Stimulated activated CD8-positive, alpha-beta memory T cell treated with anti-CD3 and anti-CD28 coated beads, Interleukin-4, amount 100 ng/mL, for 1 hour (primary cell): ENCODE measurements at regions not wholly inside any gene's neighbourhood (a gene's known extent, or its start where the extent isn't known, plus 50 kb on each side); places are given as distances from the start of the nearest gene placed in this dataset.
A peak's percentile ranks its signal among the peaks of the same experiment; 100 is the strongest.

Experiments used
- DNase-seq, 2 donors: peaks; one replicate each; pipeline ENCODE4 v3.0.0-alpha.2; 2020; ENCODE audit warnings: low read depth in 2 of 2, low spot score in 1 of 2

DNA sequence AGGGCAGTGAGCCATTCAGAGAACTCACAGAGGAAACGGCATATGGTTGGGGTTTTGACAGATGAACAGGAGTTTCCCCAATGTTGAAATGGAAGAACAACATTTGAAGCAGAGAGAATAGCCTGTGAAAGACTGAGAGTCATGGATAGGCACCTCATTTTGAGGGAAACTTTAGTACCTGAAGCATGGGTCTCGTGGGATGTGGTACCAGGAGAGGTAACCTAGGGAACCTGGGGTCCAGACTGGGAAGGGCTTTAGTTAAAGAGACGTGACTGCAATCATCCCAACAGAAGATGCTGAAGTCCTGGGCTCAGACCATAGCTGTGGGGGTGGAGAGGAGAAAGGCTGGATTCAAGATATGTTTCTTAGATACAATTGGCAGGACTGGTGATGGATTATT is 137.8 kb upstream of the CCL2 start:
- no peak for DNase-seq

GRCh38 chr17:34117811-34118210 is 137.3 kb upstream of the CCL2 start:
- DNase-seq = no peak

DNA sequence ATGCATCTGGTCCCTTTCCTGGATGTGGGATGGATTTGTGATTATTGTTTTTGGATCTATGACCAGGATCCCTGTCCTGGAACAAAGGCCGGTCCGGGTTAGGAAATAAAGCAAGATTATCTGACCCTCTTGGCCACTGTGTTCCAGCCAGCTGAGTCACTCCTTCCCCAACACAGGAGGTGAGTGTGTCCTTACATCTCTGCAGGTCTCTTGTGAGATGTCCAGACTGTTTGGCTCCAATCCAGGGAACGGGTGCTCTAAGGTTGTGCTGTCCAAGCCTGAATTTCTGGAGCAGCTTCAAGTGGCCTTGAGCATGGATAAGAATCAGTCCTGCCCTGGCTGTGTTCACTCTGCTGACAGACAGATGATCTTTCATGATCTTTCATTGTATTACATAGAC is 136.5 kb upstream of the CCL2 start:
- no peak for DNase-seq

GRCh38 chr17:34121311-34121710 is 133.8 kb upstream of the CCL2 start:
- no peak for DNase-seq

DNA sequence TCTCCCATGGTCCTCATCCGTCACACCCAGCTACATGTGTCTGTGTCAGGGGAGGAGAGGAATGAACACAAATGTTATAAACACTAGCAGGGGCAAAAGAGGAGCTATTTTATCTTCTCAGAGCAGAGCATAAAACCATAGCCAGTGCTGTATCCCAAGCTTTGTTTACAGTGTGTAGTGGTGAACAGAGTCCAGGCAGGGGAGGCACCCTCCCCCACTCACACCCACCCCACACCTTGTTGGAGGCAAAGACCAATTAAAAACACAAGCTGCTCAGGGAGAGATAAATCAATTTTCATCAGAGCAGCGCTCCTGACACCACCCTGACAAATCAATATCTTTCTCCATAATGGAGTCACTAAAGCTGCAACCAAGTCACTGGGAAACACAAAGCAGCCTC is 132.6 kb upstream of the CCL2 start:
- DNase-seq = no peak

DNA sequence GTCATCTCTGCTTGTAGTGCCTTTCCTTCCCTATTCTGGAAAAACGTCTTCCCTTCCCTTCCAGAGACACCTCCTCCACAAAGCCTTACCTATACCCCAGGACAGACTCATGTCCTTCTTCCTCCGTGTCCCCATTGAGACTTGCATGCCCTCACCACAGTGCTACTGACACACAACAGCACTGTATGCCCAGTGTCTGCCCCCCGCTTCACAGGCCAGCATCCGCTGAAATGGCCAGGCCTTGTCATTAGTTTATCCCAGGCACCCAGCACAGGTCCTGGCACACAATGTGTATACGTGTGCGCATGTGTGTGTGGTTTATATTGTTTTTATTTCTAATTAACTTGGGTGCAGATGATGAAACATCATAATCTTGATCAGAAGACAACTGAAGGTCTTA is 130.1 kb upstream of the CCL2 start:
- no peak for DNase-seq

DNA sequence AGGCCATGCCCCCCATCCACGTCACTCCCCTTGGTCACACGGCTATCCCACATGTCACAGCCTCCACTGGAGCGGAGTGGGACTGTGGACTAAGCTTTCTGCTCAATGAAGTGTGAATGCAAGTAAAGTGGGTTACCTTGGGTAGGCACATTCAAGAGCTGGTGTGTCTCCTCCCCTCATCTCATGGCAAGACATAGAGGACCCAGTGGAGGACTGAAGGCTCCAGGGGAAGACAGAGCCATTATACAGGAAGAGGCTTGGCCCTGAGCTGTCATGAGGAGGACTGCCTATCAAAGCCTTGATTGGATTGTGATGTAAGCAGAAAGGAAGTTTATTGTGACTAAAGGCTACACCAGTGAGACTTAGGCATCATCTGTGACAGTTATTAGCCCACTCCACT is 129.2 kb upstream of the CCL2 start:
- no peak for DNase-seq

DNA sequence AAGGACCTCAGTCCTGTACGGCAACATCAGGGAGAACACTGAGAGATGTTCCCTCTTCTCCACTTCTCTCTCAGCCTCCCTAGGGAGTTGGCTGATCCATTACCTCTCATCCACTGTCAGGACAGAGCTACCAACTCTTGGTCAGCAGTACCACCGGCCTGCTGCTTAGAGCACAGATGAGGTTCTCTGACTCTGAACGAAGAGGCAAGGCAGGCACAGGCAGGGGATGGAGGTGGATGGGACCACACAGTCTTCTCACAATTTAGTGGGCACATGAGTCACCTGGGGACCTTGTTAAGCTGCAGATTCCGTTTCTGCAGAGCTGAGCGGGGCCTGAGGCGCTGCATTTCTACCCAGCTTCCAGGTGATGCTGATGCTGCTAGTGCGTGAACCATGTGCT is 128.6 kb upstream of the CCL2 start:
- no peak for DNase-seq

DNA sequence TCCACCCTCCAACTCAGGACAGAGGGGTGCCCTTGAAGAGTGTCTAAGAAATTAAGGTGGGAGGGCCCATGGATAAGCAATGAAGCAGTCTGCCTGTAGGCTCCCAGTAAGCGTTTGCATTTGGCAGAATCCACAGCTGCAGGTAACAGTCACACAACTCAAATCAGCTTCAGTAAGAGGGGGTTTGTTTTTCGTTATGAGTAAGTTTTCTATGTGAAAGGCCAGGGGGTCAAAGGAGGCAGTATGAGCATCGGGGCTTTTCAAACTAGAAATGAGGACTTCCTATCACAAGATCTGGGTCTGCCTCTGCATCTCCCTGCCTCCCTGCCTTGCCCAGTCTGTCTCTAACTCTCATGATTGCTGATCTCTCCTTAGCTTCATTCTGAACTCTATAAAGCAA is 128.1 kb upstream of the CCL2 start:
- no peak for DNase-seq

GRCh38 chr17:34130544-34130943 is 124.5 kb upstream of the CCL2 start:
- DNase-seq = no peak

- no peak for DNase-seq
These were observed 123.7 kb upstream of the CCL2 start for GRCh38 chr17:34131386-34131785.

DNA sequence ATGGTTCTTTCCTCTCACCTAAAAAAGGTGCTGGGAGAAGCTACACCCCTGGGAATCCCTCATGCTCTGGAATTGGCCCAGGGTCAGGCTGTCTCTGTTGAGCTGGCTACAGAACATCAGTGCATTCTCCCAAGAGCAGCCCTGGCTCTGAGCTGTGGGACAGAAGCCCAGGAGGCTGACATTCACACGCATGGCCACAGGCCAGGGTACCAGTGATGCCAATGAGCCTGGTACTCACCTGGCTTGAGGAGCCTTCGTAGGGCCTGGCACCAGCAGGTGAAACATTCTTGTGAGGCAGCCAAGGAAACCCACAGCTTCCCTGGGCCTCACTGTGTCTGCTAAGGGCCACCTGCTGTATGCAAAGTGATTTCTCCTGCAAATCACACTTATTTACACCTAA is 121.7 kb upstream of the CCL2 start:
- no peak for DNase-seq

DNA sequence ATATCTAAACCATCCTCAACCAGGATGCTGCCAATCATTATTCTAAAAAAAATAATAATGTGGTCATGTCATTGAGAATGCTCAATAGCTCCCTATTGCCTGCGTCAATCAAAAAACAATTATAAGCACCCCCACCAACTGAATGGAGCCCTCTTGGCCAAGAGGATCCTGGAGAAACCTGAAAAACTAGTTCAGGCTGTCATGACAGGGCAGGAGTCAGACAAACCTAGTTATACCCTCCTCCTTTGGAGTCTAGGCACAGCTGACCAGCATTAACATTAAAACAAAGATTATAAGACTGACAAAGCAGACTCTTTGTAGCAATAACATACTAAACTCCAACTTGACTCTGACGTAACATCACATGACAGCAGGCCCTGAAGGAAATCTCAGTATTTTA is 119.2 kb upstream of the CCL2 start:
- DNase-seq = no peak

GRCh38 chr17:34140006-34140405 is 115.1 kb upstream of the CCL2 start:
- no peak for DNase-seq

- DNase-seq = no peak
These were observed 113.5 kb upstream of the CCL2 start for GRCh38 chr17:34141590-34141989.

DNA sequence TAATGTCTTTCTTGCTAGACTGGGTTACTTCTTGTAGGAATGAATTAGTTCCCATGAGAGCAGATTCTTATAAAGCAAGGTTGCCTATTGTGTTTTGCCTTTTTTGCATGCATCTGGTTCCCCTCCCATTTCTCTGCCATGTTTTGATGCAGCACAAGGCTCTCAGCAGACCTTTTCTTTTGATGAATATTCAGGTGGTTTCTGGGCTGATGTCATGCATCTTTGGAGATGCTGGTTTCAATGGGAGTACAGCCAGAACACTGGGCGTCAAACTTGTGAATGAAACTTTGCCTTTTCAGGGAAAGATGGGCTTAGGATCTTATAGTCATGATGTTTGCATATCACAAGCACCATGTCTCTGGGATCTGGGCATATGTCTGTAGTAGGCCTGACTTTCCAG is 111.7 kb upstream of the CCL2 start:
- no peak for DNase-seq

DNA sequence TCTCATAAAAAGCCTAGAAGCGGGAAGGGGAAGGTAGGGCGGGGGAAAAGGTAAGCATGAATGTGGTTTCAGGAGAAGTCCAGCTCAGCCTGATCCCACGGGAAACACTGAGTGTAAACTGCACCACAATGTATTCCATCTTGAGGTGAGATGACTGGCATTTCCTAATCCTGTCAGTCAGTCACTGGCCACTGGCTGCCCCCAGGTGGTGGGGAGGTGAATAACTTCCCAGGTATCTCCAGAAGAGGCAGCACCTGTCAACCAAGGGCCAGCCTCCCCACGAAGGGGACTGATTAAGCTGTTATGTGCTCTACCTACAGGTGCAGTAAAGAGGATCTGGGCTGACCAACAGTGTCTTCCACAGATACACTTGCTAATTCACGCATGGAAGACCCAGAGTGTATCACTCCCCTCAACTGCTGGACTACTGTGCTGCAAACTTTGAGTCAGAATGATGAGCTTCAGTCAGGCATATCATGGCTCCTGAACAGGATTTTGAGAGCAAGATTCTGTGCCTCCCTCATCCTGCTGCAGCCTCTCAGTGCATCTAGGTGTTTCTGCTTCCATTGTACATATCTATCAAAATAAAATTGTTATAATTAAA is 108.5 kb upstream of the CCL2 start:
- DNase-seq = peak in 1 of 2 donors; percentile 8

DNA sequence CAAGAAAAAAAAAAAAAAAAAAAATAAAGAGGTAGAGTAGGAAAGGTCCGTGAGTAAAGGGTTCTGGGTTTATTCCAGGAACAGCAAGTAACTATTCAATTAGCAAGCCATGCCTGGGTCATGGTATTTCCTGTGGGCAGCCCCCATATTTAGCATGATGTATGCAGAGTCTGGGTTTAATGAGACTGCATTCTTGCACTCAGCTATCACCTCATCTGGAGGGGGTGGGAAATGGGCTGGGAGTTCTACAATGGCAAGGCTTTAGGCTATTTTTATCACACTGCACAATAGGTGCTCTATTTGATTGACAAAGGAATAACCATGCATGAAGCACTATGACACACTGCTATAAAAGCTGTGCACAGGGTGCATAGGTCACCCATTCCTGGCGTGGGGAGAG is 104.0 kb upstream of the CCL2 start:
- DNase-seq = no peak

GRCh38 chr17:34153991-34154390 is 101.1 kb upstream of the CCL2 start:
- DNase-seq = no peak

- DNase-seq = no peak
These were observed 99.9 kb upstream of the CCL2 start for GRCh38 chr17:34154961-34155730.

DNA sequence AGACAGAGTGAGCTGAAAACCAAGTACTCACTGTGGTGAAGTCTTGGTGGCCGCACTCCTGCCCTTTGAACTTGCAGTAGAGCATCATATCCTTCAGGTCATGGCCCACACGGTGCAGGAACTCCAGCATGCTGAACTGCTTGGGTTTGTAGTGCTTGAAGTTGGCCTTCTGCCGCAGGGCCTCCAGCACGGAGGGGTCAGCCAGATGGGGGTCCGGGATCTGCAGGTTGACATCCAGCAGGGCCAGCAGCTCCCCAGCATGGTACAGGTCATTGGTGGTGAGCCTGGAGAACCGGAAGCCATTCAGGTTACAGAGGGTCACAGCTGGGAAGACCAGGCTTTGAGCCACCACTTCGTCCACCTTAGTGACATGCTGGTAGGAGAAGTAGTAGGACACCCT is 99.1 kb upstream of the CCL2 start:
- DNase-seq = no peak

GRCh38 chr17:34156401-34156740 is 98.7 kb upstream of the CCL2 start:
- DNase-seq = no peak
